SK-N-MC (cell line): ENCODE measurements at regions not wholly inside any gene's neighbourhood (a gene's known extent, or its start where the extent isn't known, plus 50 kb on each side); places are given as distances from the start of the nearest gene placed in this dataset.

ENCODE experiments used
- EZH2 ChIP-seq: fragments of 200-600 bp; sonication (generic); IDR thresholded peaks from one replicate; pipeline ENCODE4 v1.6.1; 2017; ENCODE audit warnings: antibody characterized with exemption
- POLR2AphosphoS5 ChIP-seq: IDR thresholded peaks from 2 replicates; pipeline ENCODE4 v1.6.1; 2012; ENCODE audit warnings: mild to moderate bottlenecking, low read depth, low read length, borderline replicate concordance

- TF ChIP-seq POLR2AphosphoS5 (no peak), EZH2 (no peak)
These were observed 334.7 kb upstream of the SLC8A1 start for GRCh38 chr2:40786636-40787035.
